Keratinocyte (primary cell): ENCODE measurements at regions not wholly inside any gene's neighbourhood (a gene's known extent, or its start where the extent isn't known, plus 50 kb on each side); places are given as distances from the start of the nearest gene placed in this dataset.
"Not testable (repeated sequence)": the region's sequence is repeated elsewhere in the genome, so short reads cannot be mapped to it uniquely, and the experiment has no call there.

Experiments
- DNase-seq: peaks from one replicate; pipeline ENCODE4 v3.0.0-alpha.2; 2011; ENCODE audit warnings: low read depth, missing footprints, low spot score
- FAIRE-seq: peaks from 2 replicates; lab custom pipeline; 2011; peaks lifted over from hg19 to GRCh38; lab: Jason Lieb, UNC
- H2AFZ ChIP-seq: 2 replicates; pipeline ENCODE4 v1.6.0; 2012; ENCODE audit warnings: low read length, control low read depth, inconsistent platforms; ENCODE audit not compliant: control insufficient read depth
- H3K27ac ChIP-seq: 2 replicates; pipeline ENCODE4 v1.5.1; 2011; ENCODE audit warnings: low read length; ENCODE audit not compliant: control insufficient read depth, insufficient read depth
- H3K27me3 ChIP-seq: 3 replicates; pipeline ENCODE4 v1.6.0; 2011; ENCODE audit warnings: low read length; ENCODE audit not compliant: control insufficient read depth, insufficient read depth; ENCODE audit errors: extremely low read depth
- H3K36me3 ChIP-seq, 2 experiments: 2 replicates in 1 of 2; 3 replicates in 1 of 2; pipeline ENCODE4 v1.5.1; 2011; ENCODE audit warnings: low read length in 2 of 2, mild to moderate bottlenecking in 1 of 2; ENCODE audit not compliant: control insufficient read depth in 2 of 2, insufficient read depth in 2 of 2; ENCODE audit errors: extremely low read depth in 1 of 2
- H3K4me1 ChIP-seq: 3 replicates; pipeline ENCODE4 v1.5.1; 2011; ENCODE audit warnings: low read length; ENCODE audit not compliant: control insufficient read depth, insufficient read depth; ENCODE audit errors: extremely low read depth
- H3K4me2 ChIP-seq: 3 replicates; pipeline ENCODE4 v1.6.0; 2011; ENCODE audit warnings: low read depth, low read length; ENCODE audit not compliant: control insufficient read depth, insufficient read depth; ENCODE audit errors: extremely low read depth
- H3K4me3 ChIP-seq, 3 experiments: fragments of 200-600 bp in 1 of 3; sonication (generic) in 1 of 3; 2 replicates in 2 of 3; 3 replicates in 1 of 3; pipeline ENCODE4 v1.5.1; 2011 to 2016; ENCODE audit warnings: low read length in 3 of 3, mild to moderate bottlenecking in 3 of 3, control low read depth in 2 of 3, inconsistent platforms in 1 of 3, low read depth in 1 of 3, mixed read lengths in 1 of 3, mixed run types in 1 of 3, moderate library complexity in 1 of 3; ENCODE audit not compliant: control insufficient read depth in 2 of 3, insufficient read depth in 2 of 3; ENCODE audit errors: extremely low read depth in 1 of 3
- H3K79me2 ChIP-seq: 2 replicates; pipeline ENCODE4 v1.6.0; 2012; ENCODE audit warnings: low read length; ENCODE audit not compliant: control insufficient read depth, insufficient read depth
- H3K9ac ChIP-seq: 3 replicates; pipeline ENCODE4 v1.6.0; 2011; ENCODE audit warnings: low read length; ENCODE audit not compliant: control insufficient read depth, insufficient read depth; ENCODE audit errors: extremely low read depth
- H3K9me1 ChIP-seq: 3 replicates; pipeline ENCODE4 v1.6.0; 2011; ENCODE audit warnings: low read length; ENCODE audit not compliant: control insufficient read depth, insufficient read depth; ENCODE audit errors: extremely low read depth
- H3K9me3 ChIP-seq: 2 replicates; pipeline ENCODE4 v1.5.1; 2012; ENCODE audit warnings: low read depth, low read length; ENCODE audit not compliant: control insufficient read depth
- H4K20me1 ChIP-seq: 3 replicates; pipeline ENCODE4 v1.6.0; 2011; ENCODE audit warnings: low read length; ENCODE audit not compliant: control insufficient read depth, insufficient read depth; ENCODE audit errors: extremely low read depth
- CTCF ChIP-seq, 3 experiments: IDR thresholded peaks in 1 of 3; conservative IDR thresholded peaks in 1 of 3; optimal IDR thresholded peaks in 1 of 3; 2 replicates in 2 of 3; 3 replicates in 1 of 3; pipeline versions ENCODE3 to v1.5.1; 2011; ENCODE audit warnings: low read length in 3 of 3, mild to moderate bottlenecking in 3 of 3, moderate library complexity in 2 of 3, control low read depth in 1 of 3, inconsistent platforms in 1 of 3; ENCODE audit not compliant: insufficient read depth in 2 of 3; ENCODE audit errors: extremely low read depth in 1 of 3
- EZH2 ChIP-seq: IDR thresholded peaks from one replicate; pipeline ENCODE4 v1.6.1; 2012; ENCODE audit warnings: inconsistent platforms, mild to moderate bottlenecking, low read length, moderate library complexity
- dilution Hi-C: fragments of 300-500 bp; cut with MboI; formaldehyde crosslinking; loops from one replicate; pipeline ENCODE4 v1.7.0; 2020; ENCODE audit warnings: low sequenced_read_pairs; ENCODE audit not compliant: extremely low pct_ligation_motif_present

- Histone ChIP-seq H3K9me1 (no peaks in the 10 kb centered on the region), H3K9ac (no peak overlapping the region), H3K4me2 (no peak overlapping the region), H3K9me3 (no peaks in the 10 kb centered on the region), H3K36me3 (no peaks in the 10 kb centered on the region), H4K20me1 (no peaks in the 10 kb centered on the region), H3K4me1 (no peaks in the 10 kb centered on the region), H3K27ac (no peak overlapping the region), H2AFZ (no peak overlapping the region), H3K4me3 (no peak overlapping the region), H3K27me3 (no peaks in the 10 kb centered on the region), H3K79me2 (no peaks in the 10 kb centered on the region)
- FAIRE-seq (no peak), DNase-seq (no peak)
- dilution Hi-C loops: no loop called here
- TF ChIP-seq CTCF (optimal IDR thresholded peaks at IDR 0.05 in 1 of 3, IDR thresholded peaks at IDR 0.05 in 1 of 3, conservative IDR thresholded peaks at IDR 0.05 in 1 of 3; ENCODE audit: extremely low read depth in 1 of 3, insufficient read depth in 2 of 3, low read length in 3 of 3) (no peak), EZH2 (no peak)
Measured at GRCh38 chr11:100442017-100442416, 245.1 kb upstream of the ARHGAP42 start.

GRCh38 chr11:100445231-100445735 lies 241.8 kb upstream of the ARHGAP42 start:
- H4K20me1 ChIP-seq: no peaks in the 10 kb centered on the region
- no peaks in the 10 kb centered on the region for H3K9me3 ChIP-seq
- FAIRE-seq (no peak), DNase-seq (no peak)
- no peaks in the 10 kb centered on the region for H3K9me1 ChIP-seq
- no peaks in the 10 kb centered on the region for H3K27me3 ChIP-seq
- no peaks in the 10 kb centered on the region for H3K79me2 ChIP-seq
- no peak overlapping the region for H3K27ac ChIP-seq
- H3K4me3 ChIP-seq: no peak overlapping the region
- dilution Hi-C loops: no loop called here
- no peak overlapping the region for H3K9ac ChIP-seq
- no peaks in the 10 kb centered on the region for H3K4me1 ChIP-seq
- no peak overlapping the region for H3K4me2 ChIP-seq
- H2AFZ ChIP-seq: no peak overlapping the region
- TF ChIP-seq CTCF (optimal IDR thresholded peaks at IDR 0.05 in 1 of 3, IDR thresholded peaks at IDR 0.05 in 1 of 3, conservative IDR thresholded peaks at IDR 0.05 in 1 of 3; ENCODE audit: extremely low read depth in 1 of 3, insufficient read depth in 2 of 3, low read length in 3 of 3) (peak in 2 of 3 experiments; percentile 10 to 16), EZH2 (no peak)
- H3K36me3 ChIP-seq: no peaks in the 10 kb centered on the region

- H3K9me3 ChIP-seq, H2AFZ ChIP-seq, H3K9me1 ChIP-seq, H3K4me2 ChIP-seq, H3K4me1 ChIP-seq, FAIRE-seq, DNase-seq, H3K27me3 ChIP-seq, H3K4me3 ChIP-seq, H3K79me2 ChIP-seq, H3K36me3 ChIP-seq, H3K9ac ChIP-seq, H3K27ac ChIP-seq, dilution Hi-C loops, H4K20me1 ChIP-seq: not testable (repeated sequence)
Measured at GRCh38 chr11:100451801-100452460, 235.2 kb upstream of the ARHGAP42 start.
